ENCODE measurements at regions not wholly inside any gene's neighbourhood (a gene's known extent, or its start where the extent isn't known, plus 50 kb on each side); places are given as distances from the start of the nearest gene placed in this dataset.
A peak's percentile ranks its signal among the peaks of the same experiment; 100 is the strongest.
"Not testable (repeated sequence)": the region's sequence is repeated elsewhere in the genome, so short reads cannot be mapped to it uniquely, and the experiment has no call there.

DNA sequence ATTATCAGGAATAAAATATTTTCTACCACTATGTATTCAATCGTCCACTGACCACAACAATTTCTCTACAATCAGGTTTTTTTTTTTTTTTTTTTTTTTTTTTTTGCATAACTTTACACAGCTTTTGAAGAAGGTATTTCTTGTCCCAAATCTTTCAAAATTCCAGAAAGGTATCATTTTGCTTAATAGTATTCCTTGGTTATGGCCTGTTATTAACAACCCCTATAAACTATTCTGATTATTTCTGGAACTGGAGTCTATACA lies 145.3 kb downstream of the ALX1 start:
- no peak for DNase-seq (ENCODE audit: low spot score)

DNA sequence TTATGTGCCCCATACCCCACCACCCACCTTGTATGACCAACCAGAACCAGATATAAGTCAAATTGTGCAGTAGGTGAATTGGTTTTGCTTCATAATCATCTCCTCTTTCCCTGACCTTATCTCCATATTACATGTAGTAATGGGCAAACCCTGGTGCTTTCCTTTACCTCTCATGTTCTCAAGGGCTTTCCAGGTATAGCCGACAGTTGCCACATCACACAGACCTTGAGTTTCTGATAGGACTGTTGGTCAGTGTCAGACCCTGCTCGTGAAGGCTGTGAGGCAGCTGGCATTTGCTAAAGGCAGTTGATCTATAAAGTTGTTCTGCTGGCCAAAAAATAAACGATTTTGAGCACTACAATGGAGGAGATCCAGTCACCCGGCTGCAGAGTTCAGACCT lies 145.9 kb downstream of the ALX1 start:
- DNase-seq (ENCODE audit: low spot score) = no peak

DNA sequence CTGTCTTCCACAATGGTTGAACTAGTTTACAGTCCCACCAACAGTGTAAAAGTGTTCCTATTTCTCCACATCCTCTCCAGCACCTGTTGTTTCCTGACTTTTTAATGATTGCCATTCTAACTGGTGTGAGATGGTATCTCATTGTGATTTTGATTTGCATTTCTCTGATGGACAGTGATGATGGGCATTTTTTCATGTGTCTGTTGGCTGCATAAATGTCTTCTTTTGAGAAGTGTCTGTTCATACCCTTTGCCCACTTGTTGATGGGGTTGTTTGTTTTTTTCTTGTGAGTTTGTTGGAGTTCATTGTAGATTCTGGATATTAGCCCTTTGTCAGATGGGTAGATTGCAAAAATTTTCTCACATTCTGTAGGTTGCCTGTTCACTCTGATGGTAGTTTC lies 153.1 kb downstream of the ALX1 start:
- DNase-seq (ENCODE audit: low spot score) = not testable (repeated sequence)

DNA sequence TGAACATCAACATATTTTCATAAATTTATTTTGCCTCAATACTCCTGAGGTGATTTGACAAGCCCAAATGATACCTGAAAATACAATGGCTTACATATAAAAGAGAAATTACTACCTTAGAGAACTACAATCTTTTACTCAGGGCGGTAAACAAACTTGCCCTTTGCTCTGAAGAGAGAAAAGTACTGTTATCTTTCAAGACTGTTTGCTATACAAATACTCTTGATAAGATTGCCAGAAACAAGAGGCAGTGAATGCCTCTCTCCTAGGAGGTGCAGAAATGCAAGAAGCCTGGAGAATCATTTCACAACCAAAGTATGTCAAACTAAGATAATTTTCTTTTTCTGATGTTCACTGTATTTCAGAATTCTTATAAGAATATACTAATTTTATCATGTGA lies 160.3 kb downstream of the ALX1 start:
- no peak for DNase-seq (ENCODE audit: low spot score)

DNA sequence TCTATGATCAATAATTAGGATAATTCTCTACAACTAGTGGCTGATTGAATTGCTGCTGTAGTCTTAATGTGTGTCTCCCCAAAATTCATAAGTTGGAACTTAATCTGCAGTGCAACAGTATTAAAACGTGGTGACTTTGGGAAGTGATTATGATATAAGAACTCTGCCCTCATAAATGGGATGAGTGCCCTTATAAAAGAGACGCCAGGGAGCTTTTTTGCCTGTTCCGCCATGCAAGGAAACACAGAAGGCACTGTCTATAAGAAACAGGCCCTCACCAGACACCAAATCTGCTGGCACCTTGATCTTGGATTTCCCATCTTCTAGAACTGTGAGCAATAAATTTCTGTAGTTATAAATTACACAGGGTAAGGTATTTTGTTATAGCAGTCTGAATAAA lies 161.0 kb downstream of the ALX1 start:
- no peak for DNase-seq (ENCODE audit: low spot score)

GRCh38 chr12:85441741-85442140 lies 161.7 kb downstream of the ALX1 start:
- no peak for DNase-seq (ENCODE audit: low spot score)

GRCh38 chr12:85445060-85445938 lies 165.3 kb downstream of the ALX1 start:
- DNase-seq (ENCODE audit: low spot score) = no peak

DNA sequence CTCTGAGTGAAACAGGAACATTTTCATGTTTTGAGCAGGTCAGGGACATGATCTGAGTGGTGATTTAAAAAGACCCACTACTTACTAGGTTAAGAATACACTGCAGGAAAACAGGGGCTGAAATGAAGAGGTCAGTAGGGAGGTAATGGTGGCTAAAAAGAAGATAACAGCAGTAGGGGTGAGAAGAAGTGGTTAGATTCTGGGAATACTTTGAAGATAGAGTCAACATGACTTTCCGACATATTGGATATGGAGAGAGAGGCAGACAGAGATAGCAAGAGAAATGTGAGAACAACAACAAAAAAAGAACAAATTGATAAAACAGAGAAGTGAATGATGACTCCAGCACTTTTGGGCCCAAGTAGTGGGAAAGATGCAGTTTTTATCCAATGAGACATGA lies 168.0 kb downstream of the ALX1 start:
- no peak for DNase-seq (ENCODE audit: low spot score)

DNA sequence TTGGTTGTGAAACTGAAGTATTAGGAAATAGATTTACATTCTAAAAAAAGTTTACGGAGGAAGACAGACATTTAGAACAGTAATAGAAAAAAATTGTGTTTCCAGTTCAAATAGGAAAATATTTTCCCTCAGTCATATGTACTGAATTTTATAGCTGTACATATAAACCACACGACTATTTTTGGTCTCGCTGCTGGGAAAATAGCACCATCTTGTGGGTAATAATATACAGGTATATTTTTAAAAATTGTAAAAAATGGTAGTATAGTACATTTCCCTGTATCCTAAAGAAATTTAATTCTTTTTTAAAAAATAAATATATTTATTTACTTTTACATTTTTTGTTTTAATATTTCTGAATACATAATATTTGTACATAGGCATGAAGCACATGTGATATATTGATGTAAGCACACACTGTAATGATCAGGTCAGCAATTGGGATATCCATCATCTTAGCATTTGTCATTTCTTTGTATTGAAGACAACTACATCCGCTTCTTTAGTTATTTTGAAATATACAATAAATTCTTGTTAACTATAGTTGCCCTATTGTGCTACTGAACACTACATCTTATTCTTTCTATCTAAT lies 168.6 kb downstream of the ALX1 start:
- no peak for DNase-seq (ENCODE audit: low spot score)

- DNase-seq (ENCODE audit: low spot score) = no peak
Measured at GRCh38 chr12:85457016-85457415, 177.0 kb downstream of the ALX1 start.

- no peak for DNase-seq (ENCODE audit: low spot score)
Measured at GRCh38 chr12:85461127-85461526, 181.1 kb downstream of the ALX1 start.

DNA sequence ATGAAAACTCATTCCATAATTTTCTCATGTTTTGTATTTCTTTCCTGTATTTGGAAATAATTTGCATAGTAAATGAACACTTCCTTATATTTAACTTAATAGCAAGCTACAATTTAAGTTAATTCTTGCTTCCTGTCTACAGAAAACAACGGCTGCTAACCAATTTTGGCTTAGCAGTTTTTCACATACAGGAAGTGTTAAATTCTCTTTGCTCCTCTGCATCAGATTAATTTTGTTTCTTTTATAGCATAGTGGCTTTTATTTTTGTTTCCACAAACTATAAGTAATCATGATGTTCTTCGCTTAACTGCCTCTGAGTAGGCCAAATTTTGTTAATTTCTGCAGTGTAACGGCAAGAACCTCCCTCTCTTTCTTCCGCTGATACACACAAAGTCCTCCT lies 182.9 kb downstream of the ALX1 start:
- no peak for DNase-seq (ENCODE audit: low spot score)

DNA sequence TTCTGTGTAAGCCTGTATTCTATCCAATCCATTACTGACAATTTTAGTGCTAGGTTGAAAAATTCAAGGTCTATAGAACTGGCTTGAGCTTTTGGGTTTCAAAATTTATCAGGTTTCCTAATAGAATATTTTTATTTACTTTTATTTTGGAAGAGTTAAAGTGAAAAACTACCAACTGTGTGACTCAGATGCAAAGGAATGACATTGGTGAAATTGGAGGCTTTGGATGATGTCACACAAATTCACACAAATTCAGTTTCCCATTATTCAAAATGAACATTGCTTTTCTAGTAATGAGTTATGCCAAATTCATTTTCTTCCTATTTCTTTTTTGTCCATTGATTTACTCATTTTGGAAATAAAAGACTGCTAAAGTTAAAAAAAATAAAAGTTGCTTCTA lies 186.9 kb downstream of the ALX1 start:
- DNase-seq (ENCODE audit: low spot score) = no peak

GRCh38 chr12:85468356-85469157 lies 188.5 kb downstream of the ALX1 start:
- peak; percentile 30 for DNase-seq (ENCODE audit: low spot score)

GRCh38 chr12:85469158-85470086 lies 189.4 kb downstream of the ALX1 start:
- DNase-seq (ENCODE audit: low spot score) = not testable (repeated sequence)

- DNase-seq (ENCODE audit: low spot score) = not testable (repeated sequence)
Measured at GRCh38 chr12:85475277-85475676, 195.3 kb downstream of the ALX1 start.

DNA sequence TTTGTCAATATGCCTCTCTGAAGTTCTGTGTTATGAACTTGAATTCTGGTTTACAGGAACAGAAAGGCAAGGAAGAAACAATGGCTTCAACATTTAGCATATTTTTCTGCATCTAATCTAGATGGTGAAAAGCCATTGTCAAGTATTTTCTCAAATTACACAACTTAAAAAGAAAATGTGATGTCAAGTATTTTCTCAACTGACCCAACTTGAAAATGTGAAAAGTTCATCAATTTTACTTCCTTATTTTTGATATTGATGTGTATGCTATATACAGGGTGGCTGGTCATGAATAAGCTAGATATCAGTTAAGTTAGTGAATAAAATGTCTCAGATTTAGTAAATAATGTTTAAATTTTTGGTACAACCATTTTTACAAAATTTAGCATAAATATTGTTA lies 196.7 kb downstream of the ALX1 start:
- DNase-seq (ENCODE audit: low spot score) = no peak

DNA sequence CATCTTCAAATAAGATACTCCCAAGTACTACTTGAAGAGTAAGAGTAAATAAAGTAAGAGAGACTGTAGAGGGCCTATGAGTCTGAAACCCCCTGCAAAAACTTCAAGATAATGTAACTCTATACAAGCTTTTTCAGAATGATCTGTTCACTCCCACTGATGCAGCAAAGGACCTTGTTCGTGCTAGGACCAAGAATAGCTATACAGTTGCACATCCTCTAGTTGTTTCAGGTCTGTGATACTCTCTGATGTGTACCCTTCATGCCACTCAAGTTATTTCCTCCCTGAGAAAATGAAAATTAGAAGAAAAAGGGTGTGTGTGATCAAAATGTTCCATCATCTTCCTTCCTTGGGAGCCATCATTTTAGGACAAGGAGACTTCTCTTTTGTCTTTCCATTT lies 204.4 kb downstream of the ALX1 start:
- DNase-seq (ENCODE audit: low spot score) = no peak

GRCh38 chr12:85489194-85489593 lies 209.2 kb downstream of the ALX1 start:
- no peak for DNase-seq (ENCODE audit: low spot score)

DNA sequence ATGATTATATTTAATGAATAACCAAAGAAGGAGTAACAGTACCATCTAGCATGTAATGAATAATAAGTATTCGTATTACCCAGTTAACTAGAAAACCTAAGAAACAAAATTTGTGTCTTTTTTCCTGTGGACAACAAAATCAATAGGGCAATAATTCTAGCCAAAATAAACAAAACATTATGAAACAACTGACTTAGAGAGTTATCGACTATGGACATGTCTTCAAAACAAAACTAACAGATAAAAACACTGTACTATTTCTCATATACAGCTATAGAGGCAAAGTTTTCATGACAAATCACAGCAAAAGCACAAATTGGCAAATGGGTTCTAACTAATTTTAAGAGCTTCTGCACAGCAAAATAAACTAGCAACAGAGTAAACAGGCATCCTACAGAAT lies 224.1 kb downstream of the ALX1 start:
- DNase-seq (ENCODE audit: low spot score) = no peak

DNA sequence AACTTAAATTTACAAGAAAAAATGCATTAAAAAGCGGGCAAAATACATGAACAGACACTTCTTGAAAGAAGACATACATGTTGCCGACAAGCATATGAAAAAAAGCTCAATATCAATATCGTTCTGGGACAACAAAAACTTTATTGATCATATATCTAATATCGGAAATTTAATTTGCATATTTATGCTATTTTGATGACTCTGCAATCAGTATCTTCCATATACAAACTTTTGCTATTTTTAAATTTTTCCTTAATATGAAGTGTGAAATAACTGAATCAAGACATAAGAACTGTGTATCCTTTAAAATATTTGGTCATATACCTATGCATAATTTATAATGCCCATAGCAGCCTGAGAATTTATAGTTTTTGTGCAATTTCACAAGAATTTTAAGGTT lies 224.6 kb downstream of the ALX1 start:
- no peak for DNase-seq (ENCODE audit: low spot score)

- DNase-seq (ENCODE audit: low spot score) = no peak
Measured at GRCh38 chr12:85507456-85507855, 227.4 kb downstream of the ALX1 start.

All from putamen (tissue), 1 donor.